ENCODE measurements at regions not wholly inside any gene's neighbourhood (a gene's known extent, or its start where the extent isn't known, plus 50 kb on each side); places are given as distances from the start of the nearest gene placed in this dataset.
A peak's percentile ranks its signal among the peaks of the same experiment; 100 is the strongest.

- peak; percentile 71 for DNase-seq (ENCODE audit: low read depth)
These were observed 64.8 kb upstream of the PLEKHG3 start for GRCh38 chr14:64639340-64639821.

GRCh38 chr14:64640839-64641238 is 63.4 kb upstream of the PLEKHG3 start:
- no peak for DNase-seq (ENCODE audit: low read depth)

- DNase-seq (ENCODE audit: low read depth), result no peak
These were observed 62.5 kb upstream of the PLEKHG3 start for GRCh38 chr14:64641760-64642159.

- no peak for DNase-seq (ENCODE audit: low read depth)
These were observed 60.5 kb upstream of the PLEKHG3 start for GRCh38 chr14:64643709-64644108.

GRCh38 chr14:64644629-64645028 is 59.6 kb upstream of the PLEKHG3 start:
- DNase-seq (ENCODE audit: low read depth), result no peak

- DNase-seq (ENCODE audit: low read depth), result peak; percentile 96
These were observed 58.9 kb upstream of the PLEKHG3 start for GRCh38 chr14:64645220-64645892.

- no peak for DNase-seq (ENCODE audit: low read depth)
These were observed 58.1 kb upstream of the PLEKHG3 start for GRCh38 chr14:64646103-64646502.

GRCh38 chr14:64649383-64649998 is 54.7 kb upstream of the PLEKHG3 start:
- DNase-seq (ENCODE audit: low read depth), result peak; percentile 84

- DNase-seq (ENCODE audit: low read depth), result no peak
These were observed 50.4 kb upstream of the PLEKHG3 start for GRCh38 chr14:64653900-64654245.

GRCh38 chr14:64654246-64654900 is 49.9 kb upstream of the PLEKHG3 start:
- peak; percentile 88 for DNase-seq (ENCODE audit: low read depth)
